ENCODE measurements at regions not wholly inside any gene's neighbourhood (a gene's known extent, or its start where the extent isn't known, plus 50 kb on each side); places are given as distances from the start of the nearest gene placed in this dataset.

DNA sequence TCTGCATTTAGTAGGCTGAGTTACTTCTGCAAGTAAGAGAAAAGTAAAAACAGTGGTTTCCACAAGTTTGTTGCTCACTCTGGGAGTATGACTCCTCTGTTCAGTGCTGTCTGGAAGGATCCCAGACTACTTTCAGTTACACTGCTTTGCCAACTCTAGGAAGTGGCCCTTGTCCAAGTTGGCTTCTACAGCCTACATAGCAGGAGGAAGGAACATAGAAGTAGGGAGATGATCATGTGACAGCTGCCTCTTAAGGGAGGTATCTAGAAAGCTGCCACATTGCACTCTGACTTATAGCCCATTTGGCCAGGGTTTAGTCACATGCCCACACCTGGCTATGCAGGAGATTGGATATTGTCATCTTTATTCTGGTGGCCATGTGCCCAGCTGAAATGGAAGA is 298.1 kb downstream of the NSUN3 start:
- Histone ChIP-seq H3K9ac (replicated peaks in 1 of 4; ENCODE audit: extremely low read depth in 1 of 4, low read depth in 3 of 4, low read length in 3 of 4) (no peak overlapping the region), H3K14ac (ENCODE audit: insufficient read length) (no peak overlapping the region), H4K20me1 (replicated peaks in 1 of 2; ENCODE audit: control insufficient read depth in 1 of 2, insufficient read depth in 2 of 2, low read length in 2 of 2) (no peaks in the 10 kb centered on the region), H3K79me2 (ENCODE audit: control insufficient read depth in 1 of 2, insufficient read depth in 2 of 2, low read length in 2 of 2) (no peaks in the 10 kb centered on the region), H4K5ac (ENCODE audit: insufficient read length, low read depth, low read length) (no peak overlapping the region), H2BK5ac (ENCODE audit: low read depth, low read length) (no peak overlapping the region), H4K91ac (replicated peaks; ENCODE audit: insufficient read length, low read length) (no peak overlapping the region), H3K4me1 (replicated peaks in 1 of 4; ENCODE audit: control insufficient read depth in 3 of 4, insufficient read depth in 4 of 4, low read length in 3 of 4) (no peaks in the 10 kb centered on the region), H3K18ac (ENCODE audit: extremely low read depth, low read length) (no peak overlapping the region), H3K23ac (ENCODE audit: insufficient read length) (peak overlapping the region; percentile 65), H3K4me2 (ENCODE audit: insufficient read depth in 1 of 2, low read depth in 2 of 2, low read length in 2 of 2) (no peak overlapping the region), H2AFZ (ENCODE audit: low read length) (peak overlapping the region; percentile 47; the same call in 1 of the 2 replicates), H2BK20ac (ENCODE audit: low read length) (no peak overlapping the region), H3K27ac (ENCODE audit: low read depth, low read length) (no peak overlapping the region), H3K4ac (replicated peaks; ENCODE audit: insufficient read length, low read depth, low read length) (no peak overlapping the region), H4K8ac (ENCODE audit: extremely low read depth, insufficient read depth, low read length) (no peak overlapping the region), H2BK120ac (replicated peaks; ENCODE audit: low read depth, low read length) (no peak overlapping the region), H3K79me1 (ENCODE audit: low read depth, low read length) (no peaks in the 10 kb centered on the region), H3K4me3 (ENCODE audit: extremely low read depth in 1 of 4, insufficient read depth in 2 of 4, low read depth in 3 of 4, low read length in 4 of 4) (no peak overlapping the region), H3K27me3 (replicated peaks in 1 of 4; ENCODE audit: control insufficient read depth in 3 of 4, extremely low read depth in 1 of 4, insufficient read depth in 3 of 4, low read length in 3 of 4) (no peaks in the 10 kb centered on the region), H2BK12ac (ENCODE audit: low read depth, low read length) (no peak overlapping the region), H3K23me2 (ENCODE audit: low read depth, low read length) (no peaks in the 10 kb centered on the region), H2AK5ac (ENCODE audit: low read depth, low read length) (no peak overlapping the region), H3K9me3 (ENCODE audit: insufficient read depth in 2 of 2, low read depth in 1 of 2, low read length in 1 of 2) (no peaks in the 10 kb centered on the region), H2BK15ac (ENCODE audit: low read length) (no peak overlapping the region), H3K36me3 (ENCODE audit: control insufficient read depth in 2 of 4, insufficient read depth in 4 of 4, low read length in 3 of 4) (no peaks in the 10 kb centered on the region), H3K56ac (replicated peaks; ENCODE audit: insufficient read length, low read depth, low read length) (no peak overlapping the region)
- DNase-seq (ENCODE audit: low read depth in 1 of 2, low spot score in 2 of 2) (no peak), FAIRE-seq (no peak)
- ChIA-PET CTCF (ENCODE audit: partially characterized antibody) (no interaction called here), POLR2A (ENCODE audit: partially characterized antibody) (no interaction called here)
- TF ChIP-seq CBX5 (IDR thresholded peaks at IDR 0.05; ENCODE audit: low read depth, low read length) = no peak
- no peak for TF ChIP-seq POLR2A (IDR thresholded peaks at IDR 0.05; ENCODE audit: control extremely low read depth in 1 of 2, low read depth in 2 of 2, low read length in 2 of 2)
- no peak for TF ChIP-seq BCL11A (IDR thresholded peaks at IDR 0.05; ENCODE audit: low read depth in 2 of 2, low read length in 2 of 2)
- no peak for TF ChIP-seq RAD21 (IDR thresholded peaks at IDR 0.05 in 1 of 2, conservative IDR thresholded peaks at IDR 0.05 in 1 of 2; ENCODE audit: low read depth in 2 of 2, low read length in 2 of 2)
- TF ChIP-seq RBBP5 (IDR thresholded peaks at IDR 0.05; ENCODE audit: borderline replicate concordance, low read depth, low read length) = no peak
- TF ChIP-seq, protein P1, sequence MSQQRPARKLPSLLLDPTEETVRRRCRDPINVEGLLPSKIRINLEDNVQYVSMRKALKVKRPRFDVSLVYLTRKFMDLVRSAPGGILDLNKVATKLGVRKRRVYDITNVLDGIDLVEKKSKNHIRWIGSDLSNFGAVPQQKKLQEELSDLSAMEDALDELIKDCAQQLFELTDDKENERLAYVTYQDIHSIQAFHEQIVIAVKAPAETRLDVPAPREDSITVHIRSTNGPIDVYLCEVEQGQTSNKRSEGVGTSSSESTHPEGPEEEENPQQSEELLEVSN (IDR thresholded peaks at IDR 0.05) = no peak
- no peak for TF ChIP-seq SUZ12 (IDR thresholded peaks at IDR 0.05; ENCODE audit: low read length)
- TF ChIP-seq ZNF274 (IDR thresholded peaks at IDR 0.05; ENCODE audit: borderline replicate concordance, extremely low read depth, low read length) = no peak
- no peak for TF ChIP-seq TEAD4 (IDR thresholded peaks at IDR 0.05; ENCODE audit: low read depth, low read length)
- TF ChIP-seq EZH2 (IDR thresholded peaks at IDR 0.05; ENCODE audit: low read depth, low read length, severe bottlenecking) = no peak
- no peak for TF ChIP-seq ATF3 (IDR thresholded peaks at IDR 0.05; ENCODE audit: insufficient read depth, low read depth, low read length)
- TF ChIP-seq SIRT6 (IDR thresholded peaks at IDR 0.05; ENCODE audit: low read length) = no peak
- TF ChIP-seq SIN3A (conservative IDR thresholded peaks at IDR 0.05 in 1 of 2, IDR thresholded peaks at IDR 0.05 in 1 of 2; ENCODE audit: low read depth in 1 of 2, low read length in 2 of 2) = no peak
- no peak for TF ChIP-seq POLR2AphosphoS5 (IDR thresholded peaks at IDR 0.05; ENCODE audit: low read depth, low read length)
- no peak for TF ChIP-seq NRF1 (IDR thresholded peaks at IDR 0.05; ENCODE audit: low read depth, low read length)

Data from H1 (cell line).